Bronchial epithelial cell (primary cell): ENCODE measurements at regions not wholly inside any gene's neighbourhood (a gene's known extent, or its start where the extent isn't known, plus 50 kb on each side); places are given as distances from the start of the nearest gene placed in this dataset.

Source experiments
- DNase-seq: peaks from one replicate; pipeline ENCODE4 v3.0.0-alpha.2; 2010; ENCODE audit warnings: low read depth
- FAIRE-seq: peaks from 2 replicates; lab custom pipeline; 2011; peaks lifted over from hg19 to GRCh38; lab: Jason Lieb, UNC
- H3K27me3 ChIP-seq: 2 replicates; pipeline ENCODE4 v1.5.1; 2011; ENCODE audit warnings: low read length; ENCODE audit not compliant: control insufficient read depth, insufficient read depth
- H3K36me3 ChIP-seq: 2 replicates; pipeline ENCODE4 v1.5.1; 2011; ENCODE audit warnings: low read length; ENCODE audit not compliant: control insufficient read depth, insufficient read depth
- H3K4me3 ChIP-seq: 2 replicates; pipeline ENCODE4 v1.5.1; 2011; ENCODE audit warnings: mild to moderate bottlenecking, low read depth, low read length, control low read depth
- TF ChIP-seq, protein P1 (sequence below): IDR thresholded peaks from 2 replicates; pipeline ENCODE4 v1.5.1; 2011; ENCODE audit warnings: mild to moderate bottlenecking, moderate library complexity, low read length, control low read depth, inconsistent platforms; ENCODE audit not compliant: insufficient read depth, severe bottlenecking

DNA sequence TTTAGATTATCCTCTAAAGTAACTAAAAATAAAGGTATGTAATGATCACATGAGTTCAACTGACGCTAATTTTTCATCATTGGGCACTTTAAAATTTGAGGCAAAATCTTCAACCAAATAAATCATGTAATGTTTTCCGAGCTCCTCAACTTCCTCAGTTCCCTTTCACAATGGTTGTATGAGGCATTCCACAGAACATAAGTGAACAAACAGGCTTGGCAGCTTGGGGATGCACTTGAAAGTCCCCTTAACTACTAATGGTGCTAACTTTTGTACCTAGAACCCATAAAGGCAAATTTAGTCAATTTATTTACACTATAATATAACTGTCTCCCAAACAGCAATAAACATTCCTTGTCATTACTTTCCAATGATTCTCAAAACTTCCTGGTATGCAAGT, 1137.9 kb downstream of the ROBO2 start:
- H3K4me3 ChIP-seq: no peak overlapping the region
- DNase-seq (peak; percentile 47), FAIRE-seq (no peak)
- TF ChIP-seq, protein P1, sequence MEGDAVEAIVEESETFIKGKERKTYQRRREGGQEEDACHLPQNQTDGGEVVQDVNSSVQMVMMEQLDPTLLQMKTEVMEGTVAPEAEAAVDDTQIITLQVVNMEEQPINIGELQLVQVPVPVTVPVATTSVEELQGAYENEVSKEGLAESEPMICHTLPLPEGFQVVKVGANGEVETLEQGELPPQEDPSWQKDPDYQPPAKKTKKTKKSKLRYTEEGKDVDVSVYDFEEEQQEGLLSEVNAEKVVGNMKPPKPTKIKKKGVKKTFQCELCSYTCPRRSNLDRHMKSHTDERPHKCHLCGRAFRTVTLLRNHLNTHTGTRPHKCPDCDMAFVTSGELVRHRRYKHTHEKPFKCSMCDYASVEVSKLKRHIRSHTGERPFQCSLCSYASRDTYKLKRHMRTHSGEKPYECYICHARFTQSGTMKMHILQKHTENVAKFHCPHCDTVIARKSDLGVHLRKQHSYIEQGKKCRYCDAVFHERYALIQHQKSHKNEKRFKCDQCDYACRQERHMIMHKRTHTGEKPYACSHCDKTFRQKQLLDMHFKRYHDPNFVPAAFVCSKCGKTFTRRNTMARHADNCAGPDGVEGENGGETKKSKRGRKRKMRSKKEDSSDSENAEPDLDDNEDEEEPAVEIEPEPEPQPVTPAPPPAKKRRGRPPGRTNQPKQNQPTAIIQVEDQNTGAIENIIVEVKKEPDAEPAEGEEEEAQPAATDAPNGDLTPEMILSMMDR: no peak
- no peaks in the 10 kb centered on the region for H3K27me3 ChIP-seq
- H3K36me3 ChIP-seq: no peaks in the 10 kb centered on the region

DNA sequence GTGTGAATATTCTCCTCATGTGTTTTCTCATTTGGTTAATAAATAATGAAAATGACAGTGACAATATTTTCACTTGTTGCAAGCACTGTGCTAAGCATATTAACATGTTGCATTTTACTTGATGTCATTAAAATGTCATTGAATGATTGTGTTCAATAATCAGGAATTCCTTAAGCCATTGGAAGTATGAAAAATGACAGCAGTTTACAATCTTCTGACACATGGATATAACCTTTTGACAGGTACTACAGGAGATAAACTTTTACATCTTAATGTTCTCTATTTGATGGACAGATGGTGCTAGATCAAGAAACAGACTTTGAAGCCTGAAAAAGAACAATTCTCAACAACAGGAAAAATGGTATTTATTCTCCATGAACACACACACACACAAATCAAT, 1138.3 kb downstream of the ROBO2 start:
- FAIRE-seq (no peak), DNase-seq (no peak)
- H3K4me3 ChIP-seq: no peak overlapping the region
- no peaks in the 10 kb centered on the region for H3K36me3 ChIP-seq
- TF ChIP-seq, protein P1: no peak
- no peaks in the 10 kb centered on the region for H3K27me3 ChIP-seq

DNA sequence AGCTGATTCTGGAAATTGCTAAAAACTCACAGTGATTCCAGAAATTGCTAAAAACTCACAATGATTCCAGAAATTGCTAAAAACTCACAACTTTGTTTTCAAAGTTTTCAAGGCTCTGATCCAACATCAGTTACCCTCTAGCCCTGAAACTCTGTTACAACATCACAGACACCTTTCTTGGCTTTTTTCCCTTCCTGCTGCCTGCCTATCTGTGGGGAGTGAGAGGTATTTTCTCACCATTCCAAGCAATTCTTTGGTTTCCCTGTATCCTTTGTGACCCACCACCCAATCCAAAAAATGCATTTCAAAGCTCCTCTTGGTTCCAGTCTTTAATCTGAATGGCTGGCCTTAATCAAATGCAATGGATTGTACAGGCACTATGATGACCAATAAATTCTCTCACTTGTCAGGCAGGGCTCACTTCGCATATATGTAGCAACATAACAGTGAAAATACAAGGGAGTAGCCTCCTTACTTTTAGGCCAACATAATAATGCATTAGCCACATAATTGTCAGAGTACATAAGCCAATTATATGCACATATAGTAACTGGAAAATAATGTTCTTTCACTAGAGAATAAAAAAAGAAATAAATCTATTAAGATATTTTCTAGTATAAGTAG, 1139.0 kb downstream of the ROBO2 start:
- DNase-seq: no peak
- Histone ChIP-seq H3K4me3 (no peak overlapping the region), H3K36me3 (no peaks in the 10 kb centered on the region), H3K27me3 (no peaks in the 10 kb centered on the region)
- TF ChIP-seq, protein P1: no peak
- no peak for FAIRE-seq

DNA sequence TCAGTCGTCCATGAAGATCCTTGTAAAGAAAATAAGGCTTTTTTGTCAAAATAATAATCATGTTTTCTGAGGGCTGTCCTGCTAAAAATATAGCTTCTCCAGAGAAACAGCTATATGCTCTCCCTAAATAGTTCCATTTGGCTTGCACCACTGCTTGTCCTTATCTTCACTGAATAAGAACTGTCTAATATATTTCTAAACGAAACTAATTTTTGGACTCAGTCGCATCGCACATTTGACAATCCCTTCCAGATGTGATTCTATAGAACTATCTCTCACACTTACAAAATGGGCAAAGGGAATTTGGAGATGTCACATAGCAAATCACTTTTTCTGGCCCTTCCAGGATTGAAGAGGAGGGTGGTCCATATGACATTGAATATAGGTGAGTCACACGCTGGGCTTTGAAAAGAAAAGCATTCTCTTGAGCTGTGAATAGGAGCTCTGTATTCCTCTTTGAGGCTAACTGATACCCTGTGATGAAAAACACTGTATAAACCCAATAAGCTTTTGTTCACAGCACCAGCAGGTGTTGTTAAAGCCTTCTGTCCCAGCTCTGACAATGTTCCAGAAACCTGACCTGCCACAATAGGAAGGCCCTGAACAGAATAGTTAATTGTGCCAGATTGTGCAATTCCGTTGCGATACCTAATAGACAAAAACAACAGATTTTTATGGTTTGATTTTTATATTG, 1144.2 kb downstream of the ROBO2 start:
- no peaks in the 10 kb centered on the region for H3K36me3 ChIP-seq
- TF ChIP-seq, protein P1: no peak
- no peak overlapping the region for H3K4me3 ChIP-seq
- no peak for DNase-seq
- FAIRE-seq: no peak
- no peaks in the 10 kb centered on the region for H3K27me3 ChIP-seq

DNA sequence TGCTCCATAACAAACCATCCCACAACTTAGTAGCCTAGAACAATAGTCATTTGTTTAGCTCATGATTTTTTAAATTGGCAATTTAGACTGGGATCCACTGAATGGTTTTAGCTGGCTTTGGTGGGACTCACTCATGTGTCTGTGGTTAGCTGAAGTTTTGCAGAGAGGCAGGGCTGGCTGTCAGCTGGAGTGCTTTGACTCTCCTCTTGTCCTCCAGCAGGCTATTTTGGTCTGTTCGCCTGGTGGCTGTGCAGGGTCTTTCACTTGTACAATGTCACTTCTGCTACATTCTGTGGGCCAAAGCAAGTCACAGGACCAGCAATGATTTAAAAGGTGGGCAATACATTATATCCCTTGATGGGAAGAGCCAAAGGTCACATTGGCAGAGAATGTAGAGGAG, 1146.5 kb downstream of the ROBO2 start:
- H3K4me3 ChIP-seq: no peak overlapping the region
- TF ChIP-seq, protein P1: no peak
- DNase-seq: no peak
- FAIRE-seq: no peak
- H3K27me3 ChIP-seq: no peaks in the 10 kb centered on the region
- no peaks in the 10 kb centered on the region for H3K36me3 ChIP-seq
